ENCODE measurements at regions not wholly inside any gene's neighbourhood (a gene's known extent, or its start where the extent isn't known, plus 50 kb on each side); places are given as distances from the start of the nearest gene placed in this dataset.

GRCh38 chr15:53401503-53401902 lies 358.0 kb downstream of the WDR72 start:
- no peaks in the 10 kb centered on the region for H3K9me3 ChIP-seq
- ATAC-seq: no peak
- no peak overlapping the region for H3K4me2 ChIP-seq
- no peak overlapping the region for H3K4me3 ChIP-seq
- 93% methylated on average over 2 of the region's 2 CpGs for WGBS (ENCODE audit: missing lambda C conversion rate)
- TF ChIP-seq CHD4 (IDR thresholded peaks at IDR 0.05; ENCODE audit: borderline replicate concordance) (no peak), MAFK (IDR thresholded peaks at IDR 0.05; ENCODE audit: partially characterized antibody) (no peak), CTCF (IDR thresholded peaks at IDR 0.05) (no peak), ESRRA (IDR thresholded peaks at IDR 0.05; ENCODE audit: borderline replicate concordance, low read length) (no peak), ATOH8 (CRISPR knock-in tag; IDR thresholded peaks at IDR 0.05; ENCODE audit: low read depth) (no peak)
- FAIRE-seq: no peak
- no peak for DNase-seq (ENCODE audit: low read depth in 1 of 2, low spot score in 1 of 2)
- no peaks in the 10 kb centered on the region for H3K4me1 ChIP-seq
- POLR2A ChIA-PET: no interaction called here
- CTCF ChIA-PET: no interaction called here
- no peak overlapping the region for H3K27ac ChIP-seq

GRCh38 chr15:53400986-53401385 lies 358.5 kb downstream of the WDR72 start:
- DNase-seq (ENCODE audit: low read depth in 1 of 2, low spot score in 1 of 2): no peak
- Histone ChIP-seq H3K9me3 (no peaks in the 10 kb centered on the region), H3K27ac (no peak overlapping the region), H3K4me2 (no peak overlapping the region), H3K4me3 (no peak overlapping the region), H3K4me1 (no peaks in the 10 kb centered on the region)
- no peak for FAIRE-seq
- no peak for TF ChIP-seq SREBF2 (IDR thresholded peaks at IDR 0.05)
- no peak for TF ChIP-seq HOXB5 (CRISPR knock-in tag; IDR thresholded peaks at IDR 0.05)
- TF ChIP-seq RARB (CRISPR knock-in tag; IDR thresholded peaks at IDR 0.05): no peak
- TF ChIP-seq PHF8 (IDR thresholded peaks at IDR 0.05; ENCODE audit: borderline replicate concordance, low read depth): no peak
- TF ChIP-seq MYC (IDR thresholded peaks at IDR 0.05; ENCODE audit: borderline replicate concordance, low read length): no peak
- ATAC-seq: no peak
- POLR2A ChIA-PET: no interaction called here
- 61% methylated on average over 5 of the region's 5 CpGs for WGBS (ENCODE audit: missing lambda C conversion rate)
- CTCF ChIA-PET: no interaction called here

GRCh38 chr15:53397041-53397616 lies 362.3 kb downstream of the WDR72 start:
- TF ChIP-seq BCL3 (IDR thresholded peaks at IDR 0.05) (no peak), MAZ (IDR thresholded peaks at IDR 0.05; ENCODE audit: borderline replicate concordance, low read depth, low read length) (no peak), KDM5A (IDR thresholded peaks at IDR 0.05) (no peak), RNF2 (IDR thresholded peaks at IDR 0.05; ENCODE audit: borderline replicate concordance, low read depth) (no peak), ZSCAN20 (CRISPR knock-in tag; IDR thresholded peaks at IDR 0.05) (no peak), HOXA7 (CRISPR knock-in tag; IDR thresholded peaks at IDR 0.05) (no peak), ZNF302 (CRISPR knock-in tag; IDR thresholded peaks at IDR 0.05) (no peak), EHMT2 (IDR thresholded peaks at IDR 0.05; ENCODE audit: low read depth) (no peak), JUNB (IDR thresholded peaks at IDR 0.05) (no peak), CTCF (IDR thresholded peaks at IDR 0.05) (no peak), ZC3H11A (IDR thresholded peaks at IDR 0.05) (no peak), USF2 (IDR thresholded peaks at IDR 0.05) (no peak), RFX5 (IDR thresholded peaks at IDR 0.05) (no peak), CHD2 (IDR thresholded peaks at IDR 0.05; ENCODE audit: low read length, partially characterized antibody) (no peak), MAFK (IDR thresholded peaks at IDR 0.05; ENCODE audit: partially characterized antibody) (no peak), KDM1A (IDR thresholded peaks at IDR 0.05; ENCODE audit: low read depth) (no peak), BHLHE40 (IDR thresholded peaks at IDR 0.05; ENCODE audit: low read depth, low read length) (no peak)
- no peak for ATAC-seq
- ChIA-PET POLR2A (no interaction called here), CTCF (no interaction called here)
- no peak overlapping the region for H3K27ac ChIP-seq
- FAIRE-seq: no peak
- H3K9me3 ChIP-seq: no peaks in the 10 kb centered on the region
- no peak overlapping the region for H3K4me3 ChIP-seq
- no peak overlapping the region for H3K4me2 ChIP-seq
- WGBS (ENCODE audit: missing lambda C conversion rate): 67% methylated on average over 3 of the region's 3 CpGs
- no peaks in the 10 kb centered on the region for H3K4me1 ChIP-seq
- no peak for DNase-seq (ENCODE audit: low read depth in 1 of 2, low spot score in 1 of 2)
